RWPE1 (cell line): ENCODE measurements at regions not wholly inside any gene's neighbourhood (a gene's known extent, or its start where the extent isn't known, plus 50 kb on each side); places are given as distances from the start of the nearest gene placed in this dataset.
"Not testable (repeated sequence)": the region's sequence is repeated elsewhere in the genome, so short reads cannot be mapped to it uniquely, and the experiment has no call there.

Source experiments
- CTCF ChIA-PET: fragments of 350-600 bp; sonication (Branson Sonifier 250); formaldehyde crosslinking; extraction: SDS; loops from one replicate; lab custom pipeline; 2021; lab: Yijun Ruan, JAX
- POLR2A ChIA-PET: fragments of 400-600 bp; formaldehyde crosslinking; extraction: SDS; loops from one replicate; lab custom pipeline; 2020; ENCODE audit warnings: antibody characterized with exemption; ENCODE audit not compliant: low non-redundant PET; lab: Yijun Ruan, JAX
- DNase-seq: peaks from one replicate; pipeline ENCODE4 v3.0.0; 2012; ENCODE audit warnings: low spot score
- H3K27ac ChIP-seq: fragments of 450-650 bp; 2 replicates; pipeline ENCODE4 v1.5.1; 2017
- CTCF ChIP-seq: fragments of 450-650 bp; conservative IDR thresholded peaks from 2 replicates; pipeline ENCODE4 v1.5.1; 2017; ENCODE audit warnings: low read depth, mild to moderate bottlenecking

GRCh38 chr5:68024426-68024825, 191.1 kb upstream of the PIK3R1 start:
- POLR2A ChIA-PET: no interaction called here
- no peak for DNase-seq
- CTCF ChIA-PET: interaction anchor here (0.5 kb wide), 1 partner anchor 225 kb away, joined by 3 read pairs; no protein-coding TSS in a partner anchor
- TF ChIP-seq CTCF: no peak
- H3K27ac ChIP-seq: no peak overlapping the region

GRCh38 chr5:68021916-68022315, 193.6 kb upstream of the PIK3R1 start:
- H3K27ac ChIP-seq: no peak overlapping the region
- no peak for TF ChIP-seq CTCF
- no peak for DNase-seq
- ChIA-PET CTCF (no interaction called here), POLR2A (no interaction called here)

- DNase-seq: no peak
- ChIA-PET CTCF (interaction anchor here (0.6 to 0.7 kb wide), 2 partner anchors 18 to 484 kb away, joined by 4 read pairs; no protein-coding TSS in a partner anchor), POLR2A (no interaction called here)
- H3K27ac ChIP-seq: no peak overlapping the region
- TF ChIP-seq CTCF: no peak
These were observed 194.3 kb upstream of the PIK3R1 start for GRCh38 chr5:68021227-68021626.

GRCh38 chr5:68020461-68020969, 195.0 kb upstream of the PIK3R1 start:
- DNase-seq, H3K27ac ChIP-seq, CTCF ChIA-PET, POLR2A ChIA-PET: not testable (repeated sequence)

- POLR2A ChIA-PET: no interaction called here
- no peak overlapping the region for H3K27ac ChIP-seq
- TF ChIP-seq CTCF: no peak
- CTCF ChIA-PET: no interaction called here
- DNase-seq: no peak
These were observed 199.9 kb upstream of the PIK3R1 start for GRCh38 chr5:68015381-68016302.

GRCh38 chr5:68012831-68013230, 202.7 kb upstream of the PIK3R1 start:
- no peak overlapping the region for H3K27ac ChIP-seq
- ChIA-PET POLR2A (no interaction called here), CTCF (no interaction called here)
- TF ChIP-seq CTCF: no peak
- no peak for DNase-seq

- H3K27ac ChIP-seq: no peak overlapping the region
- ChIA-PET POLR2A (no interaction called here), CTCF (no interaction called here)
- DNase-seq: no peak
- TF ChIP-seq CTCF: no peak
These were observed 203.1 kb upstream of the PIK3R1 start for GRCh38 chr5:68012429-68012828.
